ENCODE measurements at regions not wholly inside any gene's neighbourhood (a gene's known extent, or its start where the extent isn't known, plus 50 kb on each side); places are given as distances from the start of the nearest gene placed in this dataset.
"Not testable (repeated sequence)": the region's sequence is repeated elsewhere in the genome, so short reads cannot be mapped to it uniquely, and the experiment has no call there.

- not testable (repeated sequence) for DNase-seq
Observed at GRCh38 chr12:20093190-20093810, 275.0 kb upstream of the PDE3A start.

- DNase-seq: no peak
Observed at GRCh38 chr12:20096430-20096829, 271.9 kb upstream of the PDE3A start.

DNA sequence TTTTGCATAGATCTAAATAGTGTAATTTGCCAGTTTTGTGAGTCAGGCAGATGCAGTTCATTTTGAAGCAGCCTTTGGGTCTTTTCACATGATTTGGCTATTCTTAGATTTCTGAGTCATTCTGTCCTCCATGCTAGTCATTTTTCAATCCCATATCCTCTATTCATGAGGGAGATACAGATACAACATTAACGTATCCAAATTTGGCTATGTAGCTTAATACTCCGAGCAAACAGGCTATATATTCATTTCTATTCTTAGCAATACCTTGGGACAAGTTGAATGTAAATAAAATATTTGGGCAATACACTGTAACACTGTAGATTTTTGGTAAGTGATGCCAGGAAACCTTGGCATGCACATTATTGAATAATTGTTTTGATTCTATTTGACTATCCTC lies 270.7 kb upstream of the PDE3A start:
- DNase-seq: no peak

DNA sequence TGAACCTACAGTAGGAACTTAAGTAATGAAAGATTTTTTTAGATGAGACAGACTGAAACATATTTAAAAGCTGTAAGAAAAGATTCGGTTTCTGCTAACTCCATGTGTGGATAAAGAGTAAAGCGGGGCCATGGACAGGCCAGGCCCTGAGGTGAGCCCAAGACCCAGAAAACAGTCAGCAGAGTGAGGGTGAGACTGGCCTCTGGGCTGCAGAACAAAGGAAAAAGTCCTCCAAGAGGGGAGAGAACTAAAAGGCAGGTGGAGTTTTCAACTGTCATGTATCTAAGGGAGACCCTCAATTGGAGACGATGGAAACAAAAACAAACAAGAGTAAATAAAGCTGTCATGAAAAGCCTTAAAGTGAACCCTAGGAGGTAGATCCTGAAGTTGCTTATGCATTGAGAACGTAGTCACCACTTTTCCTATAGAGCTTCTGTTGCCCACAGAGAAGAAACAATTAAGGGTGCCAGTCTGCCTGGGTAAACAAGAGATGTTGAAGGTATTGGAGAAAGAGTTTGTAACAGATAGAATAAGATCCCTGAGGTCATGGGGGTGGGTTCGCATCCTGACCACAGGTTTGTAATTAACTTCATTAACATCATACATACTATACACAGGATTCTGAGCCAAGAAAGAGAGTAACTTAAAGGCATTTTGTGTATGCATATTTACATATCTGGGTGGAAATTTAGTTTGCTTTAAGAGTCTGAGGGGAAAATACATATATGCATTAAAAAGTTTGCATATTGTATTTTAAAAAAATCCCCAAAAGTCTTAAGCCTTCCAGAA lies 268.7 kb upstream of the PDE3A start:
- no peak for DNase-seq

GRCh38 chr12:20101046-20101445 lies 267.3 kb upstream of the PDE3A start:
- DNase-seq: no peak

DNA sequence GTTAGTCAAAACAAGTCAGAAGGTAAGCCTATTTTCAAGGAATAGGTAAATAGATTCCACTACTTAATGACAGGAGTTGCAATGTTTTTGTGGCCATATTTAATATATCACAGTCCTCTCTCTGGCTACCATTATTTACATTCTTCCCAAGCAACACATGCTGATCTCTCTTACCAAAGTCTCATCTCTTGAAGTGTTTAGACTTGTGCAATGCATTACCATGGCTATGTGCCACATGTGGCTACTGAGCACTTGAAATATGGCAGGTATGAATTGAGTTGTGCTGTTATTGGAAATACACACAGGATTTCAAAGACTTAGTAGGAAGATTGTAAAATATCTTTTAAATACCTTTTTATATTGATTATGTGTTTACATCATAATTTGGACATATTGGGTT lies 262.4 kb upstream of the PDE3A start:
- DNase-seq: no peak

DNA sequence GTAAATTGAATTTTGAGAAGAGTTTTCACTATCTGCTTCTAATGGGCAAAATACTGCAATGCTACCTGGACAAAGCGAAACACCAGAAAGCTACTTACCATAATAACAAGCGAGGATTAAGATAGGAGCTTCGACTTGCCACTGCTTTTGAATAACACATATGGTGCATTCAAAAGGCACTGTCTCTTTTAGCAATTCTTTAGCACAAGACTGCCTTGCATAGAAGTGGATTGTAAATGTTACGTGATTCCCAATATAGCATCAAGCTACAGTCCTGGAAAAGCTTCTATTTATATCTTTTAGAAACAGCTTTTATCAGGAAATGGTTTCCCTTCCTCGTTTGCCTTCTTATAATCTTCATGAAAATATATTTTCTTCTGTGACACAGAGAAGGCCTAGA lies 258.7 kb upstream of the PDE3A start:
- no peak for DNase-seq

- DNase-seq: not testable (repeated sequence)
Observed at GRCh38 chr12:20115371-20115770, 253.0 kb upstream of the PDE3A start.

GRCh38 chr12:20119596-20120402 lies 248.5 kb upstream of the PDE3A start:
- DNase-seq: no peak

GRCh38 chr12:20120403-20120725 lies 248.0 kb upstream of the PDE3A start:
- DNase-seq: no peak

GRCh38 chr12:20122274-20122673 lies 246.1 kb upstream of the PDE3A start:
- no peak for DNase-seq

- DNase-seq: no peak
Observed at GRCh38 chr12:20123465-20123864, 244.9 kb upstream of the PDE3A start.

DNA sequence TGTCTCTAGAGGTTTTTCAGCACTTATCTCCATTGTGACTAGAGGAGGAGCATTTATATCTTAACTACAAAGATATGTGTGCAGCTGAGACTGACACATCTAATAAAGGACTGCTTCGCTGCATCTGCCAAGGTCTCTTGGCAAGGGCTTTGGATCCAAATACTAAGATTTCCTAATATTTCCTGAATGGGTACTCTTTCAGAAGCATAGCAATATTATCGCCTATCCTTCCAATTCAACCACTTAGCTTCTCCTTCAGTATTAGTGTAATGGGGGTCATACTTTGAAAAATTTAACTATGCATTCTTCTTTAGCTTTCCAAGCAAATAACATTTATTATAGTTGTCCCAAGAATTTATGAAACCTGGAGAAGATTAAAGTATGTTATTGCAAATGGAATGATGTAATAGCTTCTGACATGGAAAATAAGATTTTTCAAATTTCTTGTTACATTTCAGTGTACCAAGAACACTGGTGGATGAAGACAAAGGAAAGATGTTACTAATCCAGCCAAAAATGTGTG lies 243.0 kb upstream of the PDE3A start:
- DNase-seq: no peak

DNA sequence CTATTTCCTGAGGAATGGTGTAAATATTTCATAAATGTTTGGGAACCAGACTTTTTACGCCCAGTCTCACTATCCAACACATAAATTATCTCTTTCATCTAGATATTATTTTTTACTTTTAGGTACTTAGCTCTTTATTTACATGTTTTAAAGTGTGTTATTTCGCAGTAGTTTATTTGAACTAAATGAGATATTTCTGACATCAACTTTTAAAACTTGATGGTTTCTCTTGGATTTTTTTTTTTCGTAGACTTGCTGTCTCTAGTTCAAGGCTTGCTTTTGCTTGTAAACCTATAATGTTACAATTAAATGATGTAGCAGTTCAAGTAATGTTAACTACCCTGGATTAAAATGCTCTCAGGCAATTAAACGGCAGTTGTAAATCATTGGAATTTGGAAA lies 241.7 kb upstream of the PDE3A start:
- DNase-seq: no peak

DNA sequence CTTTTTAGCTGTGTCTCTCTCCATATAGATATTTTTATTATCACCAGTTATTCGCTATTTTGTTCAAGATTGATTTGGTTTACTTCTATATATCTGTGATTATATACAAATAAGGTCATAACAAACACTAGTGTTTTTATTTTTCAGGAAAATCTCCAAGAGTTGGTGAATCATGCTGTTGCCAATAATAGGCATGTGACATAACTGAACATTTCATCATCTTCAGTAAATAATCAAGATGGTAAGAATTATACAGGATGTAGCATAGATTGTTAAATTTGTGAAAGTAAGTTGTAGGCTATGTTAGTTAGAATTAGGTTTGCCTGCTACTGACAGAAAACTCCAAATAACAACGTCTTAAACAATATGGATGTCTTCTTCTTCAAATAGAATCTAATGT lies 240.9 kb upstream of the PDE3A start:
- DNase-seq: no peak

DNA sequence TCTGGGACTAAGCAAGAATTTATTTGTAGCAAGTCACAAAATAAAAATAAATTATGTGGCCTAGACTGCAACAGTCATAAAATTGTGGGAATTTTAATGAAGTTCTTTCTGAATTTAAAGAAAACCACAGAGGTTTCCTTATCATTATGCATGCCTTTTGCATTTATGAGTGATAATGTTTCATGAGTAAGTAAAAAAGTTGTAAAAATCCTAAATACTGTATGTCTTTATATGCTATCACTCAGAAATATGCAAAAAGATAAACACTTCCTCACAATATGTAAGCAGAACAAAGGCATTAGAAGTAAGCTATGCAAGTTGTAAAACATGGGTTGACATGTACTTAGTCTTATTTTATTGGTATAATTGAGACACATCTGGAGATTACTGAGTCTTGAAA lies 239.4 kb upstream of the PDE3A start:
- DNase-seq: no peak

DNA sequence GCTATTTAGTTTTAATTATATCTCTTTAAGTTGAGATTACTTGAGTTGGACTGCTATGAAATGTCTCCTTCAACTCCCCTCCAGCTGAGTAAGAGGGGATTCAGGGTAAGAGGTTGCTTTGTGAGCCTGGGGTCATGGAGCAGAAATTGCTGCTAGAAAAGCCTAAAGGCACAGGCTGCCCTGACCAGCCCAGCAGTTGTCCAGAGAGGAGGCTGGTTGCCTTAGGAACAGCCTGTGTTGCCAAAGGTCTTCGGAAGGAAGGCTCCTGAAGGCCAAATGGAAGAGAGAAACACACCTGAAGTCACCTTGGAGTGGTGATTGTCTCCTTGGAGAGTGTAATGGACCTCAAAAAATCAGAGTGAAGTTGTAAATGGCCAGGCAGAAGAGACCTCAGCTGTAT lies 235.5 kb upstream of the PDE3A start:
- no peak for DNase-seq

- no peak for DNase-seq
Observed at GRCh38 chr12:20134652-20135051, 233.7 kb upstream of the PDE3A start.

DNA sequence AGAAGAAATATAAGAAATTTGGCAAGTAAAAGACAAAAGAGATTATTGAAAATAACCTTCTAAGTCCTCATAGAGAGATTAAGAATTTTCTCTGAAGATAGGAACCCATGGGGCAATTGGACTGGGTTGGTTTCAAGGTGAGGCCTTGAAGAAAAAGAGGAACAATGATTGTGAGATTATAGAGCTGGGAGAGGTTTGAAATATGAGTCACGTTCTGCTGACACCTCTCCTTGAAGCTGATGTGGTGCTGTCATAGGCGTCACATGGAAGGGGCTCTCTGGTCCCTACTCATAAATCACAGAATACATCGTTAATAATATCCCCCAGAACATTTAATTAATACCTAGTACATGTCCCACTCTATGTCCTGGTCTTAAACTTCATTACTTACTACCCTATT lies 227.6 kb upstream of the PDE3A start:
- no peak for DNase-seq

- no peak for DNase-seq
Observed at GRCh38 chr12:20142316-20142715, 226.0 kb upstream of the PDE3A start.

GRCh38 chr12:20142956-20143355 lies 225.4 kb upstream of the PDE3A start:
- DNase-seq: no peak

DNA sequence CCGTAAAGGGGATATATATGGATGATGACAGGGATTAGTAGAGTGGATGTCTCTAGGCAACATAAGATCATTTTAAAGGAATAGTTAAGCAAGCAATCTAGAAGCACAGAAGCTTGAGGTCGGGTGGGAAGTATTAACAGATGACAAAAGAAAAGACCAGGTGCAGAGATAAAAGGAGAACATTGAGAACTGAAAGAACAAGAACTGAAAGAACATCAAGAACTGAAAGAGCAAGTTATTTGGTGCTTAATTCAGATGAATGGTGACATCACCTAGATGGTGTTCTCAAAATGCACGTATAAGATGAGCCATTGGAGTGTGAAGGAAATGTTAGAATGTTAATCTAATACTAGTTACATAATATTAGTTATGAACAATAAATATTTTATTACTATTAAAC lies 224.0 kb upstream of the PDE3A start:
- no peak for DNase-seq

GRCh38 chr12:20148241-20148640 lies 220.1 kb upstream of the PDE3A start:
- DNase-seq: no peak

DNA sequence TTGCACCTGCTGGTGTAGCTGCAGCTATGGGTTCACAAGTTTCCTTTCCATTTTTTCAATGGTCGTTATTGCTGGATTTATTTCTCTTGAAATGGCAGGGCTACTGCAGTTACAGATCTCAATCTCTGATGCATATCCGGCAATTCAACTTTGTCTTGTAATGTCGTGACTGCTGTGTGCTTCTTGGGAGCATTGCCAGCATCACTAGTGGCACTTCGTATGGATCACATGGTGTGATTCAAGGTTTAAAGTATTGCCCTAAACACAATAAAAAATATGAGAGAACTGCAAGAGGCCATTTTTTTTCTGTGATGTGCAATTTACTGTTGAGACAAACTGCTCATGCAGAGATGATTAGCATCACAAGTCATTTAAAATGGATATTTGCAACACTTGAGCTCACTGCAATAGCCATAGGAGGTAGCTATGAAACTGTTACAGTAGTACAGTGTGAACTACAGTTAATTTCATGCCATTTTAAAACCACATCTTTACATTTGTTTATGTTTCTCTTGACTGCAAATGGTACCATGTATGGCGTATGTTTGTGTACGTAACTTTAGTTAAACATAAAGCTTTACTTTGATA lies 217.4 kb upstream of the PDE3A start:
- DNase-seq: no peak

Measured in NCI-H2107 (cell line).